Stimulated activated effector memory CD8-positive, alpha-beta T cell treated with anti-CD3 and anti-CD28 coated beads, Interleukin-12 subunit alpha, Interleukin-12 subunit beta, amount 100 ng/mL, for 72 hours (primary cell): ENCODE measurements at regions not wholly inside any gene's neighbourhood (a gene's known extent, or its start where the extent isn't known, plus 50 kb on each side); places are given as distances from the start of the nearest gene placed in this dataset.

Source experiments
- ATAC-seq: fragments of 150-1000 bp; cut with Tn5 transposase; 2 replicates; pipeline ENCODE4 v1.10.0; 2021
- DNase-seq, 2 donors: peaks; one replicate each; pipeline ENCODE4 v3.0.0; 2021 to 2022; ENCODE audit warnings: low spot score in 2 of 2
- H3K27ac Mint-ChIP-seq: one replicate; pipeline ENCODE4 v1.8.0; 2022; ENCODE audit warnings: mild to moderate bottlenecking, mixed read lengths
- H3K36me3 Mint-ChIP-seq: one replicate; pipeline ENCODE4 v1.8.0; 2022; ENCODE audit warnings: mild to moderate bottlenecking, mixed read lengths
- H3K4me1 Mint-ChIP-seq: one replicate; pipeline ENCODE4 v1.8.0; 2022; ENCODE audit warnings: mixed read lengths
- H3K4me3 Mint-ChIP-seq: one replicate; pipeline ENCODE4 v1.8.0; 2022; ENCODE audit warnings: mild to moderate bottlenecking, mixed read lengths
- H3K9me3 Mint-ChIP-seq: one replicate; pipeline ENCODE4 v1.8.0; 2022; ENCODE audit warnings: mixed read lengths

DNA sequence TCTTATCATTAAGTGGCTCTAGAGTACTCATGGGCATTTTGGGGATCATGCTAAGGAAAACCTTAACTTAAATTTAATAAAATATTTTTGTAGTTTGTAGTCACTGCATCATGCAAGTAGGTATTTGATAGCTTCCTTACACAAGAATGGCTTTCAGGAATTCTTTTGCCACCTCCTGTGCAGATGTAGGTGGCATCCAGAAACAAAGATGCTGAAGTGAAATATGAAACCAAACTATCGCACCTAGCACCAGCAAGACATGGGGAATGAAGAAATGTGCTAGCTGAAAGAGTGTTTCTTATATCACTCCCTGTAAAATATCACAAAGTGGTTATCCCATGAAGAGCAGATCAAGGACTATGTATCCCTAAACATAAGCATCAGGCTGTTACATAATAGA is 924.5 kb upstream of the PRR20A start:
- Mint-ChIP-seq H3K36me3 (no peaks in the 10 kb centered on the region), H3K9me3 (peaks cover 21% of the 10 kb centered on the region), H3K27ac (no peak overlapping the region), H3K4me1 (no peaks in the 10 kb centered on the region), H3K4me3 (no peak overlapping the region)
- ATAC-seq: no peak
- DNase-seq: no peak

DNA sequence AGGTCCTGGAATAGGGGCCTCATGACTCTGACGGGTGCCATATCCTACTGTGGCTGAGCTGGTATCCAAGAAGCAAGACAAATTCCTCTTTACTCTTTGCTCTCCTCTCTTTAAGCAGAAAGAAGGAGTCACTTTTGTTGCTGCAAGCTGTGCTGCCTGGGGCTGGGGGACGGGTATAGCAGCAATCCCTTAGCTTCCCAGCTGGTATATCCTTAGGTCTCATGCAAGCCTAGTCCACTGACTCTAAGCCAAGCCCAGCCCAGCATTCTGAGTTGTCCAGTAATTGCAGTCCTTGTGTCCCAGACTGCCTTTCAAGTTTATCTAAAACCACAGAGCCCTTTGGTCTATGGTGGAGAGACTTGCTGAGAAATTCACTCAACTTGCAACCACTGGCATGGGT is 893.0 kb upstream of the PRR20A start:
- DNase-seq (no peak), ATAC-seq (no peak)
- H3K9me3 Mint-ChIP-seq: peaks cover 42% of the 10 kb centered on the region
- no peaks in the 10 kb centered on the region for H3K4me1 Mint-ChIP-seq
- no peaks in the 10 kb centered on the region for H3K36me3 Mint-ChIP-seq
- H3K27ac Mint-ChIP-seq: no peak overlapping the region
- no peak overlapping the region for H3K4me3 Mint-ChIP-seq

DNA sequence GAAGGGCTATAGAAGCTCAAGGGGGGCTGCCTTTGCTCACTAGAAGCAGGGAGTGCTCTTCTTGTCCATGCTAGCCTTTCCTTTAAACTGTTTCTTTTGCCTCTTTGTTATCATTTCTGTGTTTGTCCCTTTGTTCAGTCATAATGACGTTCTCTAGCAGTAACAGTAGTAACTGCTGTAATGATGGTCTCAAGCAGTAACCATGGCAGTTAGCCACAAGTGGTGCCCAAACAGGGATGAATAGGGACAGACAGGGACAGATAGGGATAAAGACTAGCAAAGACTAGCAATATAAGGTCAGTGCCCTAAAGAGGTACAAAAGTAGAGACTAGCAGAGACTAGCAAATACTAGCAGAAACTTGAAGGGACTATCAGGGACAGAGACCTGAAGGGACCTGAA is 869.0 kb upstream of the PRR20A start:
- H3K4me3 Mint-ChIP-seq: no peak overlapping the region
- no peak overlapping the region for H3K27ac Mint-ChIP-seq
- peaks cover 14% of the 10 kb centered on the region for H3K9me3 Mint-ChIP-seq
- no peaks in the 10 kb centered on the region for H3K36me3 Mint-ChIP-seq
- DNase-seq (no peak), ATAC-seq (no peak)
- H3K4me1 Mint-ChIP-seq: no peaks in the 10 kb centered on the region

DNA sequence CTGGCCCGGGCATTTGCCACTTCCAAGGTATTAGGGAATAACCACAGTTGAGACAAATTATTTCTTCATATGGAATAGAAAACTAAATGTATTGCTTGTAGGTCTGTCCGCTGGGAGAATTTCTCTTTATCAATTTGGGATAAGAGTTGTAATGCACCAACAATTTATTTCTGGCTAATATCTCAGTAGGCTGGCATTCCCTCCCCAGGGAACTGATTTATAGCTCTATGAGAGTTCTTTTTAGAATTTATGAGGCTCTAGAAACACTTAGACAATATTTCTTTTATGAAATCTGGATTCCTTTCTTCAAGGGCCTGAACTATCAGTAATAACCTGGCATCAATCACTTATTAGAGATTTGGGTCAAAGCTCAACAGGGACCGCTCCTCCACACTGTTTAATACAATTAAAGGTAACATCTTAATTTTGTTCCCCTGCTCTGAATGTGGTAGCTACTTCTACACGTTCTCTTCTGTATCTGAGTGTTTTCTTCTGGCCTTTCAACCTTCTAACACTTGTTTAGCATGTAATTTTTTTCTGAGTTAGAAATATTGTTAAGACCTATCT is 857.4 kb upstream of the PRR20A start:
- Mint-ChIP-seq H3K9me3 (peaks cover 22% of the 10 kb centered on the region), H3K36me3 (no peaks in the 10 kb centered on the region)

DNA sequence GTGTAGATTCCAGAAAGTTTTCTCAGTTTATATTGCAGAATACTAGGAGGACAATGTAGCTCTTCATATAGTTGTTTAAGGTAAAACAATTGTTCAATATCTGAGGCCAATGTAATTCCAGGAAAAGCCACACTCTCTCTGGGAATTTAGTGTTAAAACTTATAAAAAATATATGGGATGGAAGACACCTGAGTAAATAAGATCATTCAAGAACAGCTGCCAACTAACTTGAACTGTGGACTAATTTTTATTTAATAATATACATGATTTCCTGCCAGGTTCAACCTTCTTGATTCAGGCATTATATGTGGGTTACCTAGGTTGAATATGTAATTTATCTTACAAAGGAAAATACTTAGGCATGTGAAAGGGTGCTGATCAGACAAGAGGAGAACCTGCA is 841.1 kb upstream of the PRR20A start:
- Mint-ChIP-seq H3K27ac (no peak overlapping the region), H3K36me3 (no peaks in the 10 kb centered on the region)

More for the DNA sequence above, 857.4 kb upstream of the PRR20A start:
- ATAC-seq (no peak), DNase-seq (no peak)
- H3K4me1 Mint-ChIP-seq: no peaks in the 10 kb centered on the region
- no peak overlapping the region for H3K4me3 Mint-ChIP-seq
- H3K27ac Mint-ChIP-seq: no peak overlapping the region

DNA sequence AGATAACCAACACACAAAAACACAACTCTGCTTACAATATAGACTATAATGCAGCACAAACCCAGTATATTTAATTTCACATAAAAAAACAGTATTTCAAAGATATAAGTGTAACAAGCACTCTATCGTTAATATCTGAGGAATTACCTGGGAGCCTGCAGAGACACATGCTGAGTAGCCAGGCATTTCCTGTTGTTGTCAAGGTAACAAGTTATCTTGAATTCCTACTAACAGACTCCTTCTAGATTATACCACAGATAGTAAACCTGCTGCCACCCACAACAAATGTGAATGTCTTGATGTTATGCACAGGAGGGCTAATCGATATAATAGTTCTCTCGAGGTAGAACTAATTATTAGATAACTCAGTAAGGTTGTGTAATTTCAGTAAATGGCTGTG is 826.0 kb upstream of the PRR20A start:
- ATAC-seq (no peak), DNase-seq (no peak)
- H3K27ac Mint-ChIP-seq: no peak overlapping the region
- H3K36me3 Mint-ChIP-seq: no peaks in the 10 kb centered on the region
- H3K4me1 Mint-ChIP-seq: no peaks in the 10 kb centered on the region
- H3K9me3 Mint-ChIP-seq: peaks cover 20% of the 10 kb centered on the region
- H3K4me3 Mint-ChIP-seq: no peak overlapping the region

More for the DNA sequence above, 841.1 kb upstream of the PRR20A start:
- no peak for DNase-seq
- no peak for ATAC-seq
- Mint-ChIP-seq H3K4me3 (no peak overlapping the region), H3K9me3 (peaks cover 8% of the 10 kb centered on the region), H3K4me1 (no peaks in the 10 kb centered on the region)

DNA sequence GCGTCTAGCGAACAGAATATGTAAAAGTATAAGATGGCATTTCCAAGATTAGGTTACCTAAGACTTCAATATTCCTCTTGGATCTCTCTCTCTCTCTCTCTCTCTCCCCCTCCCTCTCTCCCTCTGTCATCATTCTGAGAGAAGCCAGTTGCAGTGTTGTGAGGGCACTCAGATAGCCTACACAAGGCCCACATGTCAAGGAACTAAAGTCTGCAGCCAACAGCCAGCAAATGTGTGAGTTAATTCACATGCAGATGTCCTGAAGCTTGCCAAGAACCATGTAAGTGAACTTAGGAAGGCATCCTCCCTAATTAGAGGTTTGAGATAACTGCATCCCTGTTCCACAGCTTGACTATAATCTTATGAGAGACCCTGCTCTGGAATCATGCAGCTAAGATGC is 822.9 kb upstream of the PRR20A start:
- ATAC-seq (no peak), DNase-seq (no peak)
- Mint-ChIP-seq H3K4me3 (no peak overlapping the region), H3K4me1 (no peaks in the 10 kb centered on the region), H3K9me3 (peaks cover 16% of the 10 kb centered on the region), H3K36me3 (no peaks in the 10 kb centered on the region), H3K27ac (no peak overlapping the region)

DNA sequence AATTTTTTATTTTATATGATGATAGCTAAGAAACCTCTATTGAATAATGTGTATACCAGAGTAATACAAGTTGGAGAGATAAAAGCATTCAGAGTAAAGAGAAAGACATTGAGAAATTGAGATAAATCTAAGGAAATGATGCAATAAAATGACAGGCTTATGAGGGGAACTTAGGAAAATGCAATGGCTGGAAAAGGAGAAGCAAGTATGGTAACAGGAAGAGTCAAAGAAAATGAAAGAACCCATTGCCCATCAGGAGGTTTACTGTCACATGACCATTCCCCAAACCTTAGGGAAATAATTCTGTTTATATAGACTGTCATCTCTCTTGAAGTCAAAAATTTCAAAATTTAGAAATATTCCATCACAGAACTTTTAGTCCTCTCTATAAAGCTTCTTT is 808.0 kb upstream of the PRR20A start:
- Mint-ChIP-seq H3K27ac (no peak overlapping the region), H3K4me3 (no peak overlapping the region), H3K4me1 (no peaks in the 10 kb centered on the region), H3K36me3 (no peaks in the 10 kb centered on the region), H3K9me3 (peaks cover 15% of the 10 kb centered on the region)
- ATAC-seq (no peak), DNase-seq (no peak)

DNA sequence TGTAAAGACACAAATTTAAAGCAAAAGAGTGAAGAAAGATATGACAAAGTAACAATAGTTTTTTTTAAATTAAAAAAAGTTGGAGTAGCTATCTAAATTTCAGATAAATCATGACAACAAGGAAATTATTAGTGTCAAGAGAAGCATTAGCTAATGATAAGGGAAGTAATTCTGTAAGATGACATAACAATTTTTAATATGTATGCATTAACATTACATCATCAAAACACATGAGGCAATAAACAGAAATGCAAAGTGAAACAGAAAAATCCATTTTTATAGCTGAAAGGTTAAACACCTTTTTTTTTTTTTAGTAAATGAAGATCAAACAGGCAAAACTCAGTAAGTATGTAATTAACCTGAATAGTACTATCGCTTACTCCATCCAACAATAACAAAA is 804.9 kb upstream of the PRR20A start:
- Mint-ChIP-seq H3K4me3 (no peak overlapping the region), H3K9me3 (peaks cover 15% of the 10 kb centered on the region), H3K4me1 (no peaks in the 10 kb centered on the region), H3K27ac (no peak overlapping the region), H3K36me3 (no peaks in the 10 kb centered on the region)
- DNase-seq: no peak
- ATAC-seq: no peak

DNA sequence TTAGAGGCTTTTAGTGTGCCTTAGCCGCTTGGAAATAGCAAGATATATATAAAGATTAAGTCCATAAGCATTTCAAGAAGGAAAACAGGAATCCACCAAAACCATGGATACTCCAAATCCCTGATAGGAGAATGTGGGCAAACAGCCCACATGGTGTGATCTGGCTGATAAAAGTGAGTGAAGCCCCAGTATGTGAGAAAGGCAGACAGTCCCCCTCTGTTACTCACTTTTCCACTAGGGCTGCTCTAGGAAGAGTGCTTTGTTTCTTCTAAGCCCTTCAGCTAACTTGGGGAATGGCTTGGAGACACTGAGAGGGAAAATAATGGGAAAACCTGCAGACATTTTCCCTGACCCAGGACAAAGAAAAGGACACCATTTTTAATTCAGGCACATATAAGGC is 802.3 kb upstream of the PRR20A start:
- Mint-ChIP-seq H3K4me1 (no peaks in the 10 kb centered on the region), H3K27ac (no peak overlapping the region), H3K4me3 (no peak overlapping the region), H3K36me3 (no peaks in the 10 kb centered on the region), H3K9me3 (peaks cover 23% of the 10 kb centered on the region)
- no peak for DNase-seq
- ATAC-seq: no peak

DNA sequence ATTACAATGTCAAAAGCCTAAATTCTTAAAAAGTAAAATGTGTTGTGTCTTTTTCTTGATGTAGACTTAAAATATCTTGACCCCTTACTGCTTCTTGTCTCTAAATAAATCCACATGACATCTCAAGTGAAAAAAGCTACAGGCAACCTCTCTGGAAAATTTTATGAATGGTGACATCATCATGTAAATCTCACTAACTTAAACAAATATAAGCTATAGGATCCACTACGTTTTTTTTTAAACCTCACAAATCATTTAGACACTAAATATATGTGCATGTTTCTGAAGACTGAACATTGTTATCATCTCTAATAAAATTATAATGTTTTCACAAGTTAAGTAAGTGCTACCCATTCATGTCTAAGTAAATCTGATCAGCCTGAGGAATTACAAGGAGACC is 793.7 kb upstream of the PRR20A start:
- Mint-ChIP-seq H3K4me3 (no peak overlapping the region), H3K36me3 (no peaks in the 10 kb centered on the region), H3K4me1 (no peaks in the 10 kb centered on the region), H3K9me3 (peaks cover 10% of the 10 kb centered on the region), H3K27ac (no peak overlapping the region)
- DNase-seq: no peak
- ATAC-seq: no peak

DNA sequence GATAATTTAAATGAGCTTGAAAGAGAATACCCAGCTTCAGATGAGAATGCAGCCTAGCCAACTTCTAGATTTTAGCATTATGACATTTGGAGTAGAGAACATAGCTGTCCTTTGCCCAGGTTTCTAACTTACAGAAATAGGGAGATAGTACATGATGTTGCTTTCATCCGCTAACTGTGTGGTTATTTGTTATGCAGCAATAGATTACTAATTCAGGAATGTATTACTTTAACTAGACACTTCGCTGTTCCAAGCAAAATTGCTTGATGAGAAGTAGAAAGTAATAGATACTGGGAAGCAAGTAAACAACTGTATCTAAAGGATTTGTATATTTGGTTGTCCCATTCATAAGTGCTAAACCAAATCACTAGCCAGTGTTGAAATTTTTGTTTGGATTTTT is 790.9 kb upstream of the PRR20A start:
- no peaks in the 10 kb centered on the region for H3K36me3 Mint-ChIP-seq
- ATAC-seq (no peak), DNase-seq (no peak)
- H3K4me1 Mint-ChIP-seq: no peaks in the 10 kb centered on the region
- H3K9me3 Mint-ChIP-seq: peaks cover 9% of the 10 kb centered on the region
- no peak overlapping the region for H3K27ac Mint-ChIP-seq
- no peak overlapping the region for H3K4me3 Mint-ChIP-seq

DNA sequence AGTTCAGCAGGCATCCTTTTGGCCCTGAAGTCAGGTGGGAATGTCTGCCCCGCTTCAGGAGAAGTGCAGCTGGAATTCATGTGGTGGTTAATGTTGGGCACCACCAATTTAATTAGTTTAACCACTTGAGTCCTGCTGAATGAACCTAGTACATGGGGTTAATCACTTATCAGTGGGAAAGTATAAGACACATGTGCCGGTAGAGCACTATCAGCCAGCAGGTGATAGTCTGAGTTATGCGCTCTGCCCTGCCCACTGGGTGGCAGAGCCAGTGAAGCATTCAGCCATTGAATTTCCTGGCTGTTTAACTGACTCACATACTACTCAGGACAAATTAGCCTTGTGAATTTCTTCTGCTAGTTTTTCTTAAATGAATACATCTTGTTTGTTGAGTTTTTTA is 789.7 kb upstream of the PRR20A start:
- no peak overlapping the region for H3K4me3 Mint-ChIP-seq
- H3K9me3 Mint-ChIP-seq: peaks cover 12% of the 10 kb centered on the region
- no peak overlapping the region for H3K27ac Mint-ChIP-seq
- H3K36me3 Mint-ChIP-seq: no peaks in the 10 kb centered on the region
- no peaks in the 10 kb centered on the region for H3K4me1 Mint-ChIP-seq
- no peak for DNase-seq
- no peak for ATAC-seq

DNA sequence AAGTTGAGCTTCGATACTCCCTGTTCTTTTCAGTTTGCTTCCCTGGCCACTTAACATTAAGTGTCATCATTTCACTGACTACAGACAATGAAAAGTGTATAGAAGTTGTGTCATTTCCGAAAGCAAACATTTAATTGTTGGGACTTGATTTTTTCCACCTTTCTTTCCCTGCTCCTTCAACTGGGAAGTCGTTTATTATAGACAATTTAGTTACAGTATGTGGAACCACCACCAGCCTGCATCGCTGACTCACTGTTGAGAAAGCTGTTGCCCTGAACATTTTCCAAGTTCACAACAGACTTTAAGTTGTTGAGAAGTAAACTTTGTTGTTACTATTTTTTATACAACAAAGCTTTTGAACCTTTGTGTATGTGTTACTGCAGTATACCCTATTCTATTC is 788.4 kb upstream of the PRR20A start:
- ATAC-seq (no peak), DNase-seq (no peak)
- Mint-ChIP-seq H3K36me3 (no peaks in the 10 kb centered on the region), H3K4me3 (no peak overlapping the region), H3K27ac (no peak overlapping the region), H3K9me3 (peaks cover 12% of the 10 kb centered on the region), H3K4me1 (no peaks in the 10 kb centered on the region)

DNA sequence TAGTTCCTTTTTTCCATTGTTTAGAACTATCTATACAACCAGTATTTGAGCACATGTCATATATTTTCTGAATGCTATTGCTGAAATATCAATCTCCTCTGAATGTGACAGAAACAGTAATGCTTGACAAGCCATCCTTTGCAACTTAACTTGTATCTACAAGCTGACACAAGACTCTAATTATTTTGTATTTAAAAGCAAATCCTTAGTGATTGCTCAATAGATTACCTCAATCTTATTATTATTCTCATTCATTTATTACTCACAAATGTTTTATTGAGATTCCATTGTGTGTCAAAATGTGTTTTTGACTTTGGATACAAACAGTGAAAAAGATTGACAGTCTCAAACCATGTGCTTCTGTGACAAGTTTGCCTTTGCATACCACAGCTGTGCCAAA is 787.8 kb upstream of the PRR20A start:
- Mint-ChIP-seq H3K9me3 (peaks cover 14% of the 10 kb centered on the region), H3K27ac (no peak overlapping the region), H3K4me3 (no peak overlapping the region), H3K36me3 (no peaks in the 10 kb centered on the region), H3K4me1 (no peaks in the 10 kb centered on the region)
- ATAC-seq (no peak), DNase-seq (no peak)

DNA sequence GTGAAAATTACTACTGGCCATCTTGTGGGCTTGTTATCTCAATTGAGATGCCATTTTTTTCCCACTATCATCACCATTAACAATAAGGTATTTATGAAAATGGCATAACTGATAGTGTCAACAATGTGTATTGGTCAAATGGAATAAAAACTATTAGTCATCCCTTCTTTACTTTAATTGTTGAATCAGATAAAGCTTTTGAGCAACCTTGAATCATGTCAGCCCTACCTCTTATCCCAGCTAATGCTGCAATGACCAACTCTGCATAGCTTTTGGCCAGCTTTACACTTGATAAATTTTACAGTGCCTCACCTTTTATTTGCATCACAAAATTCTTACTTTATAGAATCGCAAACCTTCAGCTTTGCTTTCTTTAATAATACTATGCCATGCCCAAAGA is 784.0 kb upstream of the PRR20A start:
- Mint-ChIP-seq H3K4me1 (no peaks in the 10 kb centered on the region), H3K4me3 (no peak overlapping the region), H3K36me3 (no peaks in the 10 kb centered on the region), H3K27ac (no peak overlapping the region), H3K9me3 (peaks cover 24% of the 10 kb centered on the region)
- no peak for DNase-seq
- ATAC-seq: no peak

DNA sequence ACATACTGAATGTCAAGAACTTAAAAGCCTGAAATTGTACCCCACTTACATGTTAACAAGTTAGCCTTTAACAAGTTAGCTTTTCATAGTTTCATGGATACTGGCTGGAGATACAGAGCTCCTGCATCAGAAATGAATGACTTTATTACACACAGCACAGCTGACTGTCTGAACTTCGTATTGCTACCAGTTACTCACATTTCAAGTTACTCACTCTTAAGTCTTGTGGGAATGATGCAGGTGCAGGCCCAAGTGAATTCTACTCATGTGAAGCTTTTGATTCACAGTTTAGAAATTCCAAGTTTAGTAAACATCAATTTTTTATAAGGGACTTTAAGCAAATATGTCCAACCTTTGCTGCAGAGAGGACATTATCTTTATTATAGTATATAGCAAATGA is 762.2 kb upstream of the PRR20A start:
- Mint-ChIP-seq H3K36me3 (no peaks in the 10 kb centered on the region), H3K4me1 (no peaks in the 10 kb centered on the region), H3K27ac (no peak overlapping the region), H3K9me3 (peaks cover 21% of the 10 kb centered on the region), H3K4me3 (no peak overlapping the region)
- DNase-seq (no peak), ATAC-seq (no peak)
